ENCODE measurements at regions not wholly inside any gene's neighbourhood (a gene's known extent, or its start where the extent isn't known, plus 50 kb on each side); places are given as distances from the start of the nearest gene placed in this dataset.

DNA sequence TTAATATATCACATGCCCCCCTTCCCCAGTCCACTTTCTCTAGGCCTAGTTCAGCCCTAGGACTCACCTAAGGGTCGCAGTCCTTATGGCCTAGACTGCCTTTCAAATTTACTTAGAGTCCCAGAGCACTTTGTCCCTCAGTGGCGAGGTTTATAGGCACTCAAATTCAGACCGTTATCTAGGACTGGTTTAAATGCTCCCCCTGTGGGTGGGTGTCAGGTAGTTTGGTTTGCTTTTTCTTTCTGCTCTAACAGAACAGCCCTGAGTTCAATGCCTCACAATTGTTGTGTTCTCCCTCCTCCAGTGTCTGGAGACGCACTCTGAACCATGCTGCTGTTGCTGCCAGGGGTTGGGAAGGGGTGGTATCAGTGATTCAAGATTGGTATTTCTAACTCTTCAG, 317.1 kb downstream of the MAT2B start:
- Histone ChIP-seq H3K27ac (ENCODE audit: low read length) (no peak overlapping the region), H3K27me3 (ENCODE audit: control insufficient read depth, insufficient read depth, low read length) (no peaks in the 10 kb centered on the region), H3K36me3 (ENCODE audit: control insufficient read depth, insufficient read depth, low read length) (no peaks in the 10 kb centered on the region), H3K9me3 (ENCODE audit: control insufficient read depth, insufficient read depth, low read length) (peaks cover 9% of the 10 kb centered on the region), H3K4me3 (ENCODE audit: low read length) (no peak overlapping the region), H3K4me1 (ENCODE audit: control insufficient read depth, insufficient read depth, low read length) (no peaks in the 10 kb centered on the region)
- no peak for DNase-seq
- Mint-ChIP-seq H3K4me1 (no peaks in the 10 kb centered on the region), H3K4me3 (no peak overlapping the region), H3K27ac (no peak overlapping the region), H3K9me3 (peaks cover 7 to 9% of the 10 kb centered on the region in 2 donors), H3K27me3 (ENCODE audit: low read depth in 2 of 2) (no peaks in the 10 kb centered on the region), H3K36me3 (peaks cover 12% of the 10 kb centered on the region)
- TF ChIP-seq, protein P1, sequence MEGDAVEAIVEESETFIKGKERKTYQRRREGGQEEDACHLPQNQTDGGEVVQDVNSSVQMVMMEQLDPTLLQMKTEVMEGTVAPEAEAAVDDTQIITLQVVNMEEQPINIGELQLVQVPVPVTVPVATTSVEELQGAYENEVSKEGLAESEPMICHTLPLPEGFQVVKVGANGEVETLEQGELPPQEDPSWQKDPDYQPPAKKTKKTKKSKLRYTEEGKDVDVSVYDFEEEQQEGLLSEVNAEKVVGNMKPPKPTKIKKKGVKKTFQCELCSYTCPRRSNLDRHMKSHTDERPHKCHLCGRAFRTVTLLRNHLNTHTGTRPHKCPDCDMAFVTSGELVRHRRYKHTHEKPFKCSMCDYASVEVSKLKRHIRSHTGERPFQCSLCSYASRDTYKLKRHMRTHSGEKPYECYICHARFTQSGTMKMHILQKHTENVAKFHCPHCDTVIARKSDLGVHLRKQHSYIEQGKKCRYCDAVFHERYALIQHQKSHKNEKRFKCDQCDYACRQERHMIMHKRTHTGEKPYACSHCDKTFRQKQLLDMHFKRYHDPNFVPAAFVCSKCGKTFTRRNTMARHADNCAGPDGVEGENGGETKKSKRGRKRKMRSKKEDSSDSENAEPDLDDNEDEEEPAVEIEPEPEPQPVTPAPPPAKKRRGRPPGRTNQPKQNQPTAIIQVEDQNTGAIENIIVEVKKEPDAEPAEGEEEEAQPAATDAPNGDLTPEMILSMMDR (IDR thresholded peaks at IDR 0.05): no peak
- WGBS (ENCODE audit: insufficient coverage): 87% methylated on average over 4 of the region's 4 CpGs
- intact Hi-C loops (cut with micrococcal nuclease): no loop called here
- no peak for ATAC-seq

DNA sequence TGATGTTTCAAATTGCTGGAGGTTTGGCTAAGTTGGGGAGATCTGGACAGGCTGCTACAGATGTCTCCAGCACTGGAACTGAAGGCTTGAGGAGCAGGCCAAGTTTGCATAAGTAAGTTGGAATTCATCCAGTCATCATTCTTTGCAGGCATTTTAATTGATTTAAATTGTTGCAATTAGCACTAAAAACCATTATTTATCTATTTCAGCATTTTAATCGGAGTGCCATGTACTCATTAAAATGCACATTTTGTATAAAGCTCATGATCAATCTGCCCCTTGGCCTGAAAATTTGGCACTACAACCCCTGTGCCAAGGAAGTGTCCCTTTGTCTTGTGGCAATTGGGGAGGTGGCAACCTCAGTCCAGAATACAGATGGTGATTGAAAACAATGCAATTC, 320.2 kb downstream of the MAT2B start:
- WGBS (ENCODE audit: insufficient coverage): 100% methylated on average over 1 of the region's 1 CpG
- peaks cover 8% of the 10 kb centered on the region for H3K36me3 Mint-ChIP-seq
- Histone ChIP-seq H3K27ac (ENCODE audit: low read length) (no peak overlapping the region), H3K4me3 (ENCODE audit: low read length) (no peak overlapping the region), H3K36me3 (ENCODE audit: control insufficient read depth, insufficient read depth, low read length) (no peaks in the 10 kb centered on the region), H3K4me1 (ENCODE audit: control insufficient read depth, insufficient read depth, low read length) (no peaks in the 10 kb centered on the region), H3K9me3 (ENCODE audit: control insufficient read depth, insufficient read depth, low read length) (peaks cover 9% of the 10 kb centered on the region), H3K27me3 (ENCODE audit: control insufficient read depth, insufficient read depth, low read length) (no peaks in the 10 kb centered on the region)
- peaks cover under 1 to 3% of the 10 kb centered on the region in 2 donors for H3K9me3 Mint-ChIP-seq
- no peaks in the 10 kb centered on the region for H3K4me1 Mint-ChIP-seq
- TF ChIP-seq, protein P1 (IDR thresholded peaks at IDR 0.05): no peak
- ATAC-seq: no peak
- no peak for DNase-seq
- H3K27ac Mint-ChIP-seq: no peak overlapping the region
- intact Hi-C loops (cut with micrococcal nuclease): no loop called here
- no peak overlapping the region for H3K4me3 Mint-ChIP-seq
- H3K27me3 Mint-ChIP-seq (ENCODE audit: low read depth in 2 of 2): no peaks in the 10 kb centered on the region

DNA sequence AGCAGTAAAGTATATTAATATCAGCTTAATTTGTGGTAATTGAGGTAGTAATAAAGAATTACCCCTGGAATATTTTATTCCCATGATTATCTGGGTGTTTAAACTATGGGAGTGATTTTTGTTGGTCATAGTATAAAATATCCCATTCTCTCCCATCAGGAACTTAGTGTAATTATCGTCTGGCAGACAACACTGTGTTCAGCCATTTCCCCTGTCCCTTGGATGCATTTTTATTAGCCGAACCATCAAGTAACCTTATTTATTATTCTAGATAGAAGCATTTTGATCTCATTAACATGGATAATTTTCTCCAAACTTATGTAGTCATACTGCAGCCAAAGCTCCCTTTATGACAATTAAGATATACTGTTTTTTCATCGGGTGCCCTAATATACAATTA, 320.8 kb downstream of the MAT2B start:
- no CpG with 5 or more reads among the region's 3 CpGs for WGBS (ENCODE audit: insufficient coverage)
- H3K27ac ChIP-seq (ENCODE audit: low read length): no peak overlapping the region
- DNase-seq (no peak), ATAC-seq (no peak)
- no peak overlapping the region for H3K4me3 Mint-ChIP-seq
- H3K9me3 Mint-ChIP-seq: no peaks in the 10 kb centered on the region
- no peak overlapping the region for H3K27ac Mint-ChIP-seq
- intact Hi-C loops (cut with micrococcal nuclease): no loop called here
- H3K4me3 ChIP-seq (ENCODE audit: low read length): no peak overlapping the region
- TF ChIP-seq, protein P1 (IDR thresholded peaks at IDR 0.05): no peak
- peaks cover 2% of the 10 kb centered on the region for H3K36me3 Mint-ChIP-seq
- peaks cover 8% of the 10 kb centered on the region for H3K9me3 ChIP-seq (ENCODE audit: control insufficient read depth, insufficient read depth, low read length)
- H3K4me1 ChIP-seq (ENCODE audit: control insufficient read depth, insufficient read depth, low read length): no peaks in the 10 kb centered on the region
- H3K27me3 Mint-ChIP-seq (ENCODE audit: low read depth in 2 of 2): no peaks in the 10 kb centered on the region
- H3K36me3 ChIP-seq (ENCODE audit: control insufficient read depth, insufficient read depth, low read length): no peaks in the 10 kb centered on the region
- no peaks in the 10 kb centered on the region for H3K4me1 Mint-ChIP-seq
- no peaks in the 10 kb centered on the region for H3K27me3 ChIP-seq (ENCODE audit: control insufficient read depth, insufficient read depth, low read length)

DNA sequence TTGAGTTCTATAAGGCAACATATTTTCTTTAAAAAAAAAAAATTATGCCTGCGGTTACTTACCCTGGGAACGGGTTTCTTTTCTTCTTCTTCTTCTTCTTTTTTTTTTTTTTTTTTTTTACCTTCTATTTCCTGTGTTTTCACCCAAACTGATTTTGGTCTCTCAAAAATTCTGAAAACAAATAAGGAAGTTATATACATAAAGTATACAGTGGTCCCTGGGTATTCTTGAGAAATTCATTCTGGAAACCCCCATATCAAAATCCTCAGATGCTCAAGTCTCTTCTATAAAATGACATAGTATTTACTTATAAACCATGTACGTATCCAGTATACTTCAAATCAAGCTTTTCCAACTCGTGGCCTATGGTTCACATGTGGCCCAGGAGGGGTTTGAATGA, 326.7 kb downstream of the MAT2B start:
- Mint-ChIP-seq H3K36me3 (no peaks in the 10 kb centered on the region), H3K27ac (no peak overlapping the region), H3K27me3 (ENCODE audit: low read depth in 2 of 2) (peaks cover 0 to 2% of the 10 kb centered on the region in 2 donors), H3K4me1 (no peaks in the 10 kb centered on the region), H3K9me3 (peaks cover 0 to 2% of the 10 kb centered on the region in 2 donors), H3K4me3 (no peak overlapping the region)
- TF ChIP-seq, protein P1 (IDR thresholded peaks at IDR 0.05): no peak
- intact Hi-C loops (cut with micrococcal nuclease): no loop called here
- Histone ChIP-seq H3K27ac (ENCODE audit: low read length) (no peak overlapping the region), H3K27me3 (ENCODE audit: control insufficient read depth, insufficient read depth, low read length) (no peaks in the 10 kb centered on the region), H3K4me1 (ENCODE audit: control insufficient read depth, insufficient read depth, low read length) (no peaks in the 10 kb centered on the region), H3K9me3 (ENCODE audit: control insufficient read depth, insufficient read depth, low read length) (no peaks in the 10 kb centered on the region), H3K4me3 (ENCODE audit: low read length) (no peak overlapping the region), H3K36me3 (ENCODE audit: control insufficient read depth, insufficient read depth, low read length) (no peaks in the 10 kb centered on the region)
- WGBS (ENCODE audit: insufficient coverage): no CpG with 5 or more reads among the region's 4 CpGs
- DNase-seq: no peak
- ATAC-seq: no peak

Data from natural killer cell (primary cell).